HepG2 (cell line): ENCODE measurements at regions not wholly inside any gene's neighbourhood (a gene's known extent, or its start where the extent isn't known, plus 50 kb on each side); places are given as distances from the start of the nearest gene placed in this dataset.

Experiments used
- ATAC-seq: fragments of 200-7000 bp; cut with Tn5 transposase; 3 replicates; pipeline ENCODE4 v1.9.1; 2020; ENCODE audit warnings: mild to moderate bottlenecking, moderate library complexity
- BruUV-seq: library from RNA; stranded (reverse); fragments of 400-500 nt; replicated peaks from 2 replicates; lab custom pipeline; 2021; lab: Mats Ljungman, UMichigan
- CTCF ChIA-PET: fragments of 300-600 bp; formaldehyde crosslinking; extraction: SDS; loops from one replicate; lab custom pipeline; 2021; ENCODE audit warnings: low total read pairs, inconsistent platforms, low intra/inter-chr PET ratio; lab: Yijun Ruan, JAX
- POLR2A ChIA-PET: fragments of 350-600 bp; sonication (Branson Sonifier 250); formaldehyde crosslinking; loops from one replicate; lab custom pipeline; 2020; ENCODE audit warnings: antibody characterized with exemption, inconsistent platforms; lab: Yijun Ruan, JAX
- DNase-seq: peaks from one replicate; pipeline ENCODE4 v3.0.0-alpha.2; 2015; ENCODE audit warnings: low spot score
- FAIRE-seq: peaks from 3 replicates; lab custom pipeline; 2011; peaks lifted over from hg19 to GRCh38; lab: Jason Lieb, UNC
- H2AFZ ChIP-seq: one replicate; pipeline ENCODE4 v1.6.1; 2011; ENCODE audit warnings: low read length, inconsistent platforms
- H3K27ac ChIP-seq: fragments of 300-600 bp; 3 replicates; pipeline ENCODE4 v1.8.0; 2011; ENCODE audit warnings: mixed run types, mild to moderate bottlenecking, mixed read lengths, low read length, inconsistent platforms; ENCODE audit not compliant: insufficient read depth; ENCODE audit errors: extremely low read length
- H3K27me3 ChIP-seq, 2 experiments: fragments of 200-600 bp in 1 of 2; 2 replicates in 1 of 2; 3 replicates in 1 of 2; pipeline versions ENCODE4 v1.6.0 to v1.8.0; 2011; ENCODE audit warnings: low read length in 2 of 2, mild to moderate bottlenecking in 2 of 2, moderate library complexity in 2 of 2, inconsistent platforms in 1 of 2; ENCODE audit not compliant: insufficient read depth in 2 of 2, control insufficient read depth in 1 of 2
- H3K36me3 ChIP-seq, 2 experiments: fragments of 200-600 bp in 1 of 2; replicated peaks in 1 of 2; 2 replicates in 1 of 2; 3 replicates in 1 of 2; pipeline versions ENCODE4 v1.5.1 to v1.8.0; 2011; ENCODE audit warnings: low read length in 2 of 2, inconsistent platforms in 1 of 2; ENCODE audit not compliant: insufficient read depth in 2 of 2, control insufficient read depth in 1 of 2
- H3K4me1 ChIP-seq: 2 replicates; pipeline ENCODE4 v1.5.1; 2012; ENCODE audit warnings: low read length, inconsistent platforms; ENCODE audit not compliant: insufficient read depth
- H3K4me2 ChIP-seq: 2 replicates; pipeline ENCODE4 v1.6.0; 2011; ENCODE audit warnings: low read depth, low read length, inconsistent platforms
- H3K4me3 ChIP-seq, 3 experiments: fragments of 200-600 bp in 1 of 3; sonication (generic), shearing (Covaris generic) in 1 of 3; replicated peaks in 1 of 3; 2 replicates each; pipeline ENCODE4 v1.5.1; 2011 to 2016; ENCODE audit warnings: low read length in 3 of 3, inconsistent platforms in 2 of 3, low read depth in 2 of 3, mild to moderate bottlenecking in 2 of 3, control low read depth in 1 of 3, mixed read lengths in 1 of 3; ENCODE audit not compliant: insufficient read depth in 1 of 3
- H3K79me2 ChIP-seq: one replicate; pipeline ENCODE4 v1.6.1; 2011; ENCODE audit warnings: low read length, inconsistent platforms; ENCODE audit not compliant: insufficient read depth
- H3K9ac ChIP-seq: 2 replicates; pipeline ENCODE4 v1.6.0; 2011; ENCODE audit warnings: mild to moderate bottlenecking, low read depth, low read length, inconsistent platforms; ENCODE audit not compliant: insufficient read depth
- H3K9me3 ChIP-seq: 2 replicates; pipeline ENCODE4 v1.5.1; 2012; ENCODE audit warnings: mild to moderate bottlenecking, low read length
- H4K20me1 ChIP-seq: 2 replicates; pipeline ENCODE4 v1.6.0; 2011; ENCODE audit warnings: inconsistent platforms, mild to moderate bottlenecking, low read length, moderate library complexity; ENCODE audit not compliant: insufficient read depth
- ATF1 ChIP-seq: IDR thresholded peaks from 2 replicates; pipeline ENCODE4 v1.6.1; 2016; ENCODE audit warnings: mild to moderate bottlenecking, control low read depth
- BHLHE40 ChIP-seq: IDR thresholded peaks from 2 replicates; pipeline ENCODE4 v1.6.1; 2011; ENCODE audit warnings: low read length, improper control_type of control experiment
- FOSL2 ChIP-seq: sonication (generic); formaldehyde crosslinking; IDR thresholded peaks from 2 replicates; pipeline ENCODE4 v1.4.0; 2020; ENCODE audit warnings: missing genetic modification reagents
- PITX1 ChIP-seq: sonication (generic); formaldehyde crosslinking; IDR thresholded peaks from 2 replicates; pipeline ENCODE4 v1.5.1; 2020; ENCODE audit warnings: mild to moderate bottlenecking, missing genetic modification reagents
- RFX3 ChIP-seq: IDR thresholded peaks from 2 replicates; pipeline ENCODE4 v1.6.1; 2016; ENCODE audit warnings: missing biosample characterization, missing genetic modification reagents
- SETDB1 ChIP-seq: sonication (generic); formaldehyde crosslinking; IDR thresholded peaks from 2 replicates; pipeline ENCODE4 v1.5.1; 2020; ENCODE audit warnings: missing genetic modification reagents, mild to moderate bottlenecking, borderline replicate concordance
- SKI ChIP-seq: fragments of 450-650 bp; IDR thresholded peaks from one replicate; pipeline ENCODE4 v1.6.1; 2018; ENCODE audit warnings: mild to moderate bottlenecking; ENCODE audit not compliant: partially characterized antibody
- SOX5 ChIP-seq: IDR thresholded peaks from 2 replicates; pipeline ENCODE4 v1.6.1; 2016; ENCODE audit warnings: borderline replicate concordance
- TARDBP ChIP-seq: sonication (generic); formaldehyde crosslinking; IDR thresholded peaks from 2 replicates; pipeline ENCODE4 v1.8.0; 2022; ENCODE audit warnings: mild to moderate bottlenecking, missing genetic modification reagents
- ZBTB8A ChIP-seq: sonication (generic); formaldehyde crosslinking; IDR thresholded peaks from 2 replicates; pipeline ENCODE4 v1.4.0; 2020; ENCODE audit warnings: mild to moderate bottlenecking, low read depth, missing genetic modification reagents, borderline replicate concordance
- ZFP37 ChIP-seq: sonication (generic); formaldehyde crosslinking; IDR thresholded peaks from 2 replicates; pipeline ENCODE4 v1.4.0; 2020; ENCODE audit warnings: missing genetic modification reagents, borderline replicate concordance
- ZNF224 ChIP-seq: sonication (generic); formaldehyde crosslinking; IDR thresholded peaks from 2 replicates; pipeline ENCODE4 v1.5.0; 2020; ENCODE audit warnings: mild to moderate bottlenecking, missing genetic modification reagents
- ZNF335 ChIP-seq: sonication (generic); formaldehyde crosslinking; IDR thresholded peaks from 2 replicates; pipeline ENCODE4 v1.4.0; 2020; ENCODE audit warnings: missing genetic modification reagents
- ZNF33B ChIP-seq: sonication (generic); formaldehyde crosslinking; IDR thresholded peaks from 2 replicates; pipeline ENCODE4 v1.5.1; 2020; ENCODE audit warnings: mild to moderate bottlenecking, missing genetic modification reagents
- ZNF749 ChIP-seq: sonication (generic); formaldehyde crosslinking; IDR thresholded peaks from 2 replicates; pipeline ENCODE4 v1.8.0; 2022; ENCODE audit warnings: mild to moderate bottlenecking, missing genetic modification reagents, moderate library complexity, borderline replicate concordance
- WGBS: methylation state at CpG from one replicate; pipeline ENCODE4 v1.1.6; 2017; ENCODE audit warnings: low lambda C conversion rate; 5-methylcytosine and 5-hydroxymethylcytosine counted together
- in situ Hi-C: cut with HindIII; loops from 2 replicates; pipeline ENCODE4 v1.10.0; 2017; ENCODE audit warnings: low pct_unique_long_range_greater_than_20kb; ENCODE audit not compliant: extremely low pct_ligation_motif_present
- intact Hi-C: fragments of 100-400 bp; cut with micrococcal nuclease; formaldehyde crosslinking; loops from one replicate; pipeline ENCODE4 v1.10.0; 2022; ENCODE audit not compliant: unreplicated experiment
- TF ChIP-seq, protein P1 (sequence below): sonication (generic); formaldehyde crosslinking; IDR thresholded peaks from 2 replicates; pipeline ENCODE4 v1.8.1; 2023; ENCODE audit warnings: mild to moderate bottlenecking, missing genetic modification reagents, borderline replicate concordance
- TF ChIP-seq, protein P2 (sequence below): sonication (generic); formaldehyde crosslinking; IDR thresholded peaks from 2 replicates; pipeline ENCODE4 v1.8.0; 2022; ENCODE audit warnings: mild to moderate bottlenecking, missing genetic modification reagents
- TF ChIP-seq, protein P3 (sequence below): sonication (generic); formaldehyde crosslinking; IDR thresholded peaks from 2 replicates; pipeline ENCODE4 v1.8.0; 2022; ENCODE audit warnings: mild to moderate bottlenecking, missing genetic modification reagents, moderate library complexity
- TF ChIP-seq, protein P4 (sequence below): sonication (generic); formaldehyde crosslinking; IDR thresholded peaks from 2 replicates; pipeline ENCODE4 v1.4.0; 2020; ENCODE audit warnings: missing genetic modification reagents
- TF ChIP-seq, protein P5 (sequence below): sonication (generic); formaldehyde crosslinking; IDR thresholded peaks from 2 replicates; pipeline ENCODE4 v1.9.0; 2021; ENCODE audit warnings: missing genetic modification reagents, mild to moderate bottlenecking, borderline replicate concordance

DNA sequence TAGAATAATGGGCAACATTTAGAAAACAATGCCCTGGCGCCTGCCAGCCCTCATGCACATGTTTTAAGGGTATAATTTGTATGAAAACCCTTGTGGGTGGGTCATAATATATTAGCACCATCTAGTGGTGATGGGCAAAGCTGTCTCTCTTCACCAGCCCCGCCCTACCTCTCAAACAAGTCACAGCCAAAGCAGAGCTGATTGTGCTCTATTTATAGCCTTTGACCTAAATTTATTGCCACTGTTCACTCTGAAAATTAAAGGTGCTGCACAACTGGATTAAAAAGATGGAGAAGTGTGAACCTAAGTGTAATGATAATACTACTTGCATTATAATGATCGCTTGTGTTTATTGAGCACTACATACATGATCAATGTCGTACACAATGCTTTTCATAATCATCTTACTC is 131.9 kb upstream of the ANKH start:
- peak; percentile 76 for FAIRE-seq
- Histone ChIP-seq H3K9me3 (no peaks in the 10 kb centered on the region), H4K20me1 (no peaks in the 10 kb centered on the region), H3K27ac (no peak overlapping the region), H3K27me3 (peaks cover 0 to 4% of the 10 kb centered on the region in 2 experiments; a peak in 1 of 5 replicates), H3K36me3 (no peaks in the 10 kb centered on the region), H3K4me2 (no peak overlapping the region), H3K4me1 (peaks cover 40% of the 10 kb centered on the region), H3K79me2 (no peaks in the 10 kb centered on the region), H3K4me3 (no peak overlapping the region), H2AFZ (no peak overlapping the region), H3K9ac (no peak overlapping the region)
- BruUV-seq: no TSS peak
- WGBS: 38% methylated on average over 4 of the region's 4 CpGs
- peak; percentile 87 for ATAC-seq
- POLR2A ChIA-PET: no interaction called here
- peak; percentile 59 for DNase-seq
- CTCF ChIA-PET: interaction anchor here (1.2 to 3.8 kb wide), 4 partner anchors 10 to 318 kb away, joined by 5 to 30 read pairs (median 10); no protein-coding TSS in a partner anchor
- intact Hi-C loops: loop anchor here (1.0 to 2.0 kb wide), 4 partner anchors 46 to 319 kb away; no protein-coding TSS in a partner anchor
- in situ Hi-C loops: loop anchor here (5.0 kb wide), 1 partner anchor 46 kb away; no protein-coding TSS in a partner anchor
- TF ChIP-seq BHLHE40 (no peak), ZBTB8A (CRISPR knock-in tag) (no peak), ZNF749 (CRISPR knock-in tag) (no peak), SETDB1 (CRISPR knock-in tag) (no peak), FOSL2 (CRISPR knock-in tag) (peak; percentile 30; the same call in 1 of the 2 replicates), SKI (no peak), ATF1 (no peak), TARDBP (CRISPR knock-in tag) (0 out of 2 replicates have a peak, but pooled peaks have one; percentile 27), ZFP37 (CRISPR knock-in tag) (no peak), PITX1 (CRISPR knock-in tag) (no peak), ZNF224 (CRISPR knock-in tag) (no peak), ZNF33B (CRISPR knock-in tag) (no peak), RFX3 (no peak), ZNF335 (no peak), SOX5 (CRISPR knock-in tag) (0 out of 2 replicates have a peak, but pooled peaks have one; percentile 16)
- TF ChIP-seq, protein P1, sequence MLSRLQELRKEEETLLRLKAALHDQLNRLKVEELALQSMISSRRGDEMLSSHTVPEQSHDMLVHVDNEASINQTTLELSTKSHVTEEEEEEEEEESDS (CRISPR knock-in tag): 0 out of 2 replicates have a peak, but pooled peaks have one; percentile 23
- TF ChIP-seq, protein P2, sequence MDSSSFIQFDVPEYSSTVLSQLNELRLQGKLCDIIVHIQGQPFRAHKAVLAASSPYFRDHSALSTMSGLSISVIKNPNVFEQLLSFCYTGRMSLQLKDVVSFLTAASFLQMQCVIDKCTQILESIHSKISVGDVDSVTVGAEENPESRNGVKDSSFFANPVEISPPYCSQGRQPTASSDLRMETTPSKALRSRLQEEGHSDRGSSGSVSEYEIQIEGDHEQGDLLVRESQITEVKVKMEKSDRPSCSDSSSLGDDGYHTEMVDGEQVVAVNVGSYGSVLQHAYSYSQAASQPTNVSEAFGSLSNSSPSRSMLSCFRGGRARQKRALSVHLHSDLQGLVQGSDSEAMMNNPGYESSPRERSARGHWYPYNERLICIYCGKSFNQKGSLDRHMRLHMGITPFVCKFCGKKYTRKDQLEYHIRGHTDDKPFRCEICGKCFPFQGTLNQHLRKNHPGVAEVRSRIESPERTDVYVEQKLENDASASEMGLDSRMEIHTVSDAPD (CRISPR knock-in tag): no peak
- TF ChIP-seq, protein P3, sequence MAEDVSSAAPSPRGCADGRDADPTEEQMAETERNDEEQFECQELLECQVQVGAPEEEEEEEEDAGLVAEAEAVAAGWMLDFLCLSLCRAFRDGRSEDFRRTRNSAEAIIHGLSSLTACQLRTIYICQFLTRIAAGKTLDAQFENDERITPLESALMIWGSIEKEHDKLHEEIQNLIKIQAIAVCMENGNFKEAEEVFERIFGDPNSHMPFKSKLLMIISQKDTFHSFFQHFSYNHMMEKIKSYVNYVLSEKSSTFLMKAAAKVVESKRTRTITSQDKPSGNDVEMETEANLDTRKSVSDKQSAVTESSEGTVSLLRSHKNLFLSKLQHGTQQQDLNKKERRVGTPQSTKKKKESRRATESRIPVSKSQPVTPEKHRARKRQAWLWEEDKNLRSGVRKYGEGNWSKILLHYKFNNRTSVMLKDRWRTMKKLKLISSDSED: no peak
- TF ChIP-seq, protein P4, sequence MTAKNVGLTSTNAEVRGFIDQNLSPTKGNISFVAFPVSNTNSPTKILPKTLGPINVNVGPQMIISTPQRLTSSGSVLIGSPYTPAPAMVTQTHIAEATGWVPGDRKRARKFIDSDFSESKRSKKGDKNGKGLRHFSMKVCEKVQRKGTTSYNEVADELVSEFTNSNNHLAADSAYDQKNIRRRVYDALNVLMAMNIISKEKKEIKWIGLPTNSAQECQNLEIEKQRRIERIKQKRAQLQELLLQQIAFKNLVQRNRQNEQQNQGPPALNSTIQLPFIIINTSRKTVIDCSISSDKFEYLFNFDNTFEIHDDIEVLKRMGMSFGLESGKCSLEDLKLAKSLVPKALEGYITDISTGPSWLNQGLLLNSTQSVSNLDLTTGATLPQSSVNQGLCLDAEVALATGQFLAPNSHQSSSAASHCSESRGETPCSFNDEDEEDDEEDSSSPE: no peak
- TF ChIP-seq, protein P5, sequence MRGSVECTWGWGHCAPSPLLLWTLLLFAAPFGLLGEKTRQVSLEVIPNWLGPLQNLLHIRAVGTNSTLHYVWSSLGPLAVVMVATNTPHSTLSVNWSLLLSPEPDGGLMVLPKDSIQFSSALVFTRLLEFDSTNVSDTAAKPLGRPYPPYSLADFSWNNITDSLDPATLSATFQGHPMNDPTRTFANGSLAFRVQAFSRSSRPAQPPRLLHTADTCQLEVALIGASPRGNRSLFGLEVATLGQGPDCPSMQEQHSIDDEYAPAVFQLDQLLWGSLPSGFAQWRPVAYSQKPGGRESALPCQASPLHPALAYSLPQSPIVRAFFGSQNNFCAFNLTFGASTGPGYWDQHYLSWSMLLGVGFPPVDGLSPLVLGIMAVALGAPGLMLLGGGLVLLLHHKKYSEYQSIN (CRISPR knock-in tag): no peak
